IMR-90 (cell line): ENCODE measurements at regions not wholly inside any gene's neighbourhood (a gene's known extent, or its start where the extent isn't known, plus 50 kb on each side); places are given as distances from the start of the nearest gene placed in this dataset.

ENCODE experiments used
- BHLHE40 ChIP-seq: fragments of 150-350 bp; IDR thresholded peaks from 2 replicates; pipeline ENCODE4 v1.6.1; 2016; ENCODE audit warnings: mild to moderate bottlenecking, low read depth, low read length
- CEBPB ChIP-seq: IDR thresholded peaks from 2 replicates; pipeline ENCODE4 v1.6.1; 2012; ENCODE audit warnings: low read depth, low read length, improper control_type of control experiment
- FOS ChIP-seq: fragments of 150-350 bp; IDR thresholded peaks from 2 replicates; pipeline ENCODE4 v1.6.1; 2016; ENCODE audit warnings: low read depth, low read length
- POLR2A ChIP-seq: IDR thresholded peaks from 2 replicates; pipeline ENCODE4 v1.6.1; 2012; ENCODE audit warnings: mild to moderate bottlenecking, low read depth, low read length
- RAD21 ChIP-seq: IDR thresholded peaks from 2 replicates; pipeline ENCODE4 v1.6.1; 2012; ENCODE audit warnings: low read length, improper control_type of control experiment
- SMC3 ChIP-seq: fragments of 150-350 bp; IDR thresholded peaks from 2 replicates; pipeline ENCODE4 v1.6.1; 2016; ENCODE audit warnings: low read depth, mild to moderate bottlenecking, antibody characterized with exemption, low read length, moderate library complexity
- TF ChIP-seq, protein P1 (sequence below): conservative IDR thresholded peaks from 2 replicates; pipeline ENCODE4 v1.5.1; 2012; ENCODE audit warnings: mild to moderate bottlenecking, low read depth, low read length, improper control_type of control experiment

- TF ChIP-seq POLR2A (no peak), SMC3 (no peak), CEBPB (no peak), RAD21 (no peak), FOS (no peak), BHLHE40 (no peak)
- TF ChIP-seq, protein P1, sequence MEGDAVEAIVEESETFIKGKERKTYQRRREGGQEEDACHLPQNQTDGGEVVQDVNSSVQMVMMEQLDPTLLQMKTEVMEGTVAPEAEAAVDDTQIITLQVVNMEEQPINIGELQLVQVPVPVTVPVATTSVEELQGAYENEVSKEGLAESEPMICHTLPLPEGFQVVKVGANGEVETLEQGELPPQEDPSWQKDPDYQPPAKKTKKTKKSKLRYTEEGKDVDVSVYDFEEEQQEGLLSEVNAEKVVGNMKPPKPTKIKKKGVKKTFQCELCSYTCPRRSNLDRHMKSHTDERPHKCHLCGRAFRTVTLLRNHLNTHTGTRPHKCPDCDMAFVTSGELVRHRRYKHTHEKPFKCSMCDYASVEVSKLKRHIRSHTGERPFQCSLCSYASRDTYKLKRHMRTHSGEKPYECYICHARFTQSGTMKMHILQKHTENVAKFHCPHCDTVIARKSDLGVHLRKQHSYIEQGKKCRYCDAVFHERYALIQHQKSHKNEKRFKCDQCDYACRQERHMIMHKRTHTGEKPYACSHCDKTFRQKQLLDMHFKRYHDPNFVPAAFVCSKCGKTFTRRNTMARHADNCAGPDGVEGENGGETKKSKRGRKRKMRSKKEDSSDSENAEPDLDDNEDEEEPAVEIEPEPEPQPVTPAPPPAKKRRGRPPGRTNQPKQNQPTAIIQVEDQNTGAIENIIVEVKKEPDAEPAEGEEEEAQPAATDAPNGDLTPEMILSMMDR: no peak
These were observed 928.6 kb downstream of the TMEM121 start for GRCh38 chr14:106455026-106455425.
